Spleen (tissue), 7 donors: ENCODE measurements at regions not wholly inside any gene's neighbourhood (a gene's known extent, or its start where the extent isn't known, plus 50 kb on each side); places are given as distances from the start of the nearest gene placed in this dataset.

ENCODE experiments used
- POLR2A ChIP-seq, 3 donors: fragments of 450-650 bp; IDR thresholded peaks; one replicate each; pipeline ENCODE4 v1.5.1; 2017; ENCODE audit warnings: antibody characterized with exemption in 3 of 3, mild to moderate bottlenecking in 1 of 3
- POLR2AphosphoS5 ChIP-seq, 3 donors: sonication (generic); formaldehyde crosslinking; IDR thresholded peaks; one replicate each; pipeline ENCODE4 v1.5.1; 2017; ENCODE audit warnings: antibody characterized with exemption in 3 of 3
- TF ChIP-seq, protein P1 (sequence below), 11 experiments: fragments of 200-600 bp in 7 of 11; fragments of 450-650 bp in 4 of 11; sonication (generic) in 4 of 11; IDR thresholded peaks in 8 of 11; conservative IDR thresholded peaks in 3 of 11; 1 replicate in 7 of 11; 2 replicates in 4 of 11; pipeline versions ENCODE4 v1.4.0 to v1.8.0; 2016 to 2021; ENCODE audit warnings: antibody characterized with exemption in 11 of 11, inconsistent platforms in 4 of 11, mild to moderate bottlenecking in 1 of 11
- donor health status: DM: no; HTN: no; CAD: no; lungs with moderate emphysema.
- donor health status: DM: no; HTN: no; CAD: no.
- donor health status: DM: no; HTN: no; CAD: no.

- TF ChIP-seq POLR2AphosphoS5 (IDR thresholded peaks at IDR 0.05) = no peak
- TF ChIP-seq, protein P1, sequence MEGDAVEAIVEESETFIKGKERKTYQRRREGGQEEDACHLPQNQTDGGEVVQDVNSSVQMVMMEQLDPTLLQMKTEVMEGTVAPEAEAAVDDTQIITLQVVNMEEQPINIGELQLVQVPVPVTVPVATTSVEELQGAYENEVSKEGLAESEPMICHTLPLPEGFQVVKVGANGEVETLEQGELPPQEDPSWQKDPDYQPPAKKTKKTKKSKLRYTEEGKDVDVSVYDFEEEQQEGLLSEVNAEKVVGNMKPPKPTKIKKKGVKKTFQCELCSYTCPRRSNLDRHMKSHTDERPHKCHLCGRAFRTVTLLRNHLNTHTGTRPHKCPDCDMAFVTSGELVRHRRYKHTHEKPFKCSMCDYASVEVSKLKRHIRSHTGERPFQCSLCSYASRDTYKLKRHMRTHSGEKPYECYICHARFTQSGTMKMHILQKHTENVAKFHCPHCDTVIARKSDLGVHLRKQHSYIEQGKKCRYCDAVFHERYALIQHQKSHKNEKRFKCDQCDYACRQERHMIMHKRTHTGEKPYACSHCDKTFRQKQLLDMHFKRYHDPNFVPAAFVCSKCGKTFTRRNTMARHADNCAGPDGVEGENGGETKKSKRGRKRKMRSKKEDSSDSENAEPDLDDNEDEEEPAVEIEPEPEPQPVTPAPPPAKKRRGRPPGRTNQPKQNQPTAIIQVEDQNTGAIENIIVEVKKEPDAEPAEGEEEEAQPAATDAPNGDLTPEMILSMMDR (IDR thresholded peaks at IDR 0.05 in 8 of 11, conservative IDR thresholded peaks at IDR 0.05 in 3 of 11) = no peak
- TF ChIP-seq POLR2A (IDR thresholded peaks at IDR 0.05) = no peak
Observed at GRCh38 chr15:47963265-47963664, 157.5 kb upstream of the SLC24A5 start.
